ENCODE measurements at regions not wholly inside any gene's neighbourhood (a gene's known extent, or its start where the extent isn't known, plus 50 kb on each side); places are given as distances from the start of the nearest gene placed in this dataset.

GRCh38 chr2:33660416-33661123, 61.5 kb upstream of the FAM98A start:
- DNase-seq, result no peak

DNA sequence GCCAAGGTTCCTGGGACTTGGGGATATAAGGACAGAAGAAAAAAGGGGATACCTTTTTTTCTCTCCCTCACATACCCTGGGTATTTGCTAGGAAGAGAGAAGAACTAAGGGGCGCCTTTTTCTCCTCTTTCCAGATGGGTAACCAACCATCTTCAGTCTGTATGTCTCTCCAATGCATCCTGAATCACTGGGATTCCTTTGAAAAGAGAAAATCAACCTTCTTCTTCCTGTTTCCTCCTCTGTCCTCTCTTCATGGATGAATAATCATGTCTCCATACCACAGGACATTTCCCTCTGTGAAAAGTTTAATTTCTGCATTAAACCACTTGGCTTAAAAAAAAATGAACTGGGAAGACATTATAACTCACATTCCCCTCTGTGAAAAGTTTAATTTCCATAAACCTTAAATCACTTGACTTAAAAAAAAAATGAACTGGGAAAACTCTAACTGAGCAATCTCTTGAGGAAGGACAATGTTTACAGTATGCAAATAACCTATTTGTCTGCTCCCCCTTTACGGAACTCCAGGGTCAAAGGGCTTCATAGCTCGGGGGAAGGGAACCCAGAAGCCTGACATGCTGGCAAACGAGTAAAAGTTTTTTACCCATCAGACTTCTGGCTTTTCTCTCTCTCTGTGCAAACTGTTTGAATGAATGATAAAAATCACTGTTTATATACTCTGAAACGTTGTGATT, 56.7 kb upstream of the FAM98A start:
- no peak for DNase-seq

DNA sequence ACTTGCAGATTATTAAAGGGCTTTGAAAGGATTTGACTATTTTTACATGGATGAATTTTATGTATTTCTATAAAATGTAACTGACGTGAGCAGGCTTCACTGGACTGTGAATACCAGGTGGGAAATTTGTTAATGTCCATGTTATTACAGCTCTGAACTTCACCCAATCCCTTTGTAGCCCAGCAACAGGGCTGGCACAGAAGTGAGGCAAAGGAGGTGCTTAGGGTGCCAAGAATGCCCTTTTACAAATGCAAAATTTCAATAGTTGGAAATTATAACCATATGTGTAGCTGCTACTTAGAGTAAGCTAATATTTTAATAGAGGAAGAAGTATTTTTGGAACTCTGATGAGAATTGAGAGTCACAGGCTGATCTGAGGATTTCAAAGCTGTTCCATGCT, 53.7 kb upstream of the FAM98A start:
- no peak for DNase-seq

DNA sequence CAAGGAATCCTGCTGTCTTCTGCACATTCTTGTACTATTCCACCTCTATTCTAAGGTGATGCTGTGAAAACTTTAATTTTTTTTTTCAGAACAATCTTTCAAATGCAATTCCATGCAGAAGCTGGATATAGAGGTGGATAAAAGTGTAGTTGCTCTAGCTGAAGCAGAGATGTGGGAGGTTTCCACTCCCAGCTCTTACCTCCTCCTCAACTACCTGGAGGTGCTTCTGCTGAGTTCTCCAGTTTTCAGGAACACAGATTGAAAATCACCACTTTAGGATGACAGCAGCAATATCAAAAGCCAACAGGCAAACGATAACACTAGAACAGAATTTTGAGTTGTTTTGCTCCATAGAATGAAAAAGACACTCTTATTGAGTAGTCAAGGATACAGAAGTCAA, 51.1 kb upstream of the FAM98A start:
- DNase-seq, result no peak

All from T-helper 9 cell (primary cell).